22Rv1 (cell line): ENCODE measurements at regions not wholly inside any gene's neighbourhood (a gene's known extent, or its start where the extent isn't known, plus 50 kb on each side); places are given as distances from the start of the nearest gene placed in this dataset.
"Not testable (repeated sequence)": the region's sequence is repeated elsewhere in the genome, so short reads cannot be mapped to it uniquely, and the experiment has no call there.

Experiments
- H3K27ac ChIP-seq: fragments of 450-650 bp; 2 replicates; pipeline ENCODE4 v1.5.1; 2017
- CTCF ChIP-seq: fragments of 450-650 bp; IDR thresholded peaks from 2 replicates; pipeline ENCODE4 v1.5.1; 2017; ENCODE audit warnings: mild to moderate bottlenecking
- ZFX ChIP-seq: fragments of 450-650 bp; IDR thresholded peaks from 2 replicates; pipeline ENCODE4 v1.6.1; 2017; ENCODE audit warnings: antibody characterized with exemption, borderline replicate concordance

- TF ChIP-seq CTCF (no peak), ZFX (no peak)
- no peak overlapping the region for H3K27ac ChIP-seq
Observed at GRCh38 chr2:138095336-138095735, 131.1 kb downstream of the HNMT start.

- H3K27ac ChIP-seq = not testable (repeated sequence)
Observed at GRCh38 chr2:138099288-138099687, 135.0 kb downstream of the HNMT start.

GRCh38 chr2:138101718-138102117, 137.4 kb downstream of the HNMT start:
- no peak overlapping the region for H3K27ac ChIP-seq
- TF ChIP-seq ZFX = no peak
- TF ChIP-seq CTCF = no peak

GRCh38 chr2:138102664-138103063, 138.4 kb downstream of the HNMT start:
- TF ChIP-seq CTCF (no peak), ZFX (no peak)
- no peak overlapping the region for H3K27ac ChIP-seq

- TF ChIP-seq ZFX = no peak
- TF ChIP-seq CTCF = no peak
Observed at GRCh38 chr2:138103156-138103555, 138.9 kb downstream of the HNMT start.

GRCh38 chr2:138104071-138104470, 139.8 kb downstream of the HNMT start:
- TF ChIP-seq ZFX = no peak
- TF ChIP-seq CTCF = no peak
- H3K27ac ChIP-seq = no peak overlapping the region

More at GRCh38 chr2:138103156-138103555, 138.9 kb downstream of the HNMT start:
- no peak overlapping the region for H3K27ac ChIP-seq

- TF ChIP-seq CTCF = no peak
- no peak overlapping the region for H3K27ac ChIP-seq
Observed at GRCh38 chr2:138105358-138105757, 141.1 kb downstream of the HNMT start.

- no peak overlapping the region for H3K27ac ChIP-seq
Observed at GRCh38 chr2:138106606-138107005, 142.3 kb downstream of the HNMT start.

More at GRCh38 chr2:138106606-138107005, 142.3 kb downstream of the HNMT start:
- TF ChIP-seq ZFX = no peak
- no peak for TF ChIP-seq CTCF
